Lower leg skin (tissue), 4 donors: ENCODE measurements at regions not wholly inside any gene's neighbourhood (a gene's known extent, or its start where the extent isn't known, plus 50 kb on each side); places are given as distances from the start of the nearest gene placed in this dataset.

Experiments used
- DNase-seq, 2 donors: peaks; one replicate each; pipeline ENCODE4 v3.0.0-alpha.2; 2019; ENCODE audit warnings: low spot score in 2 of 2
- H3K4me3 ChIP-seq: fragments of 200-600 bp; sonication (generic); 2 replicates; pipeline ENCODE4 v1.5.1; 2017; ENCODE audit warnings: mild to moderate bottlenecking, low read depth; ENCODE audit not compliant: poor library complexity, severe bottlenecking
- POLR2A ChIP-seq, 2 donors: fragments of 450-650 bp; IDR thresholded peaks; one replicate each; pipeline ENCODE4 v1.6.1; 2016 to 2017; ENCODE audit warnings: antibody characterized with exemption in 2 of 2, mild to moderate bottlenecking in 1 of 2, moderate library complexity in 1 of 2
- WGBS, 2 donors: methylation state at CpG; one replicate each; pipeline ENCODE4 v1.1.5; 2018; 5-methylcytosine and 5-hydroxymethylcytosine counted together
- intact Hi-C: fragments of 100-400 bp; cut with DNase I; formaldehyde crosslinking; loops from one replicate; pipeline ENCODE4 v1.15.0; 2023; ENCODE audit warnings: low total_unique reads
- TF ChIP-seq, protein P1 (sequence below), 3 donors: fragments of 450-650 bp; IDR thresholded peaks; one replicate each; pipeline ENCODE4 v1.5.1; 2016; ENCODE audit warnings: antibody characterized with exemption in 3 of 3, mild to moderate bottlenecking in 3 of 3, moderate library complexity in 2 of 3

DNA sequence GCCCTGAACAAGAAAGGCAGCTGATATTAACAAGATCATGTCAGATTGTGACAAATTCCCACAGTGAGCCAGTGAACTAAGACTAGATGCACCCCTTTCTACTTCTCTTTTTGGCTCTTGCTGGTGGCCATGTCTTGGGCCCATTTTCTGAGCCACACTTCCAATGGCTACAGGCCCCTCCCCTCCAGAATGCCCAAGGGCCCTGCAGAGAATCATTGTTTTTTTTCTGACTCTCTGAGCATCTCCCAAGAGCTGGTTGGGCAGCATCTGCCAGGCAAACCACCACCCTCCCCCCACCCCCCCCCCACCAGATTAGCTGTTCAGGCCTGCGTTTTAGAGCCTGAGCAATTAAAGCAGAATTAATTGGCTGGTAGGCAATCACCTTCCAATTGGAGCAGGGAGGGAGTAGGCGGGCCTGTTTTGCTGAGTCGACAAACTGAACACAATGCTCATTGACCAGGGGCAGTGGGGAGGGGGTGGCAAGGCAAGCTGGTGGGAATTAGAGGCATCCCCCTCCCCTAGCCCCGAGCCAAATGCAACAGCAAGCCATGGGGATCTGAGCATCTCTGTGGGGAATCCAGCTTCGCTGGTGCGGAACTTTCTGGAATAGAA lies 541.4 kb downstream of the MN1 start:
- no peak overlapping the region for H3K4me3 ChIP-seq
- intact Hi-C loops, result no loop called here
- 57 to 59% methylated on average over 6 of the region's 6 CpGs for WGBS, 2 donors
- no peak for DNase-seq
- TF ChIP-seq, protein P1, sequence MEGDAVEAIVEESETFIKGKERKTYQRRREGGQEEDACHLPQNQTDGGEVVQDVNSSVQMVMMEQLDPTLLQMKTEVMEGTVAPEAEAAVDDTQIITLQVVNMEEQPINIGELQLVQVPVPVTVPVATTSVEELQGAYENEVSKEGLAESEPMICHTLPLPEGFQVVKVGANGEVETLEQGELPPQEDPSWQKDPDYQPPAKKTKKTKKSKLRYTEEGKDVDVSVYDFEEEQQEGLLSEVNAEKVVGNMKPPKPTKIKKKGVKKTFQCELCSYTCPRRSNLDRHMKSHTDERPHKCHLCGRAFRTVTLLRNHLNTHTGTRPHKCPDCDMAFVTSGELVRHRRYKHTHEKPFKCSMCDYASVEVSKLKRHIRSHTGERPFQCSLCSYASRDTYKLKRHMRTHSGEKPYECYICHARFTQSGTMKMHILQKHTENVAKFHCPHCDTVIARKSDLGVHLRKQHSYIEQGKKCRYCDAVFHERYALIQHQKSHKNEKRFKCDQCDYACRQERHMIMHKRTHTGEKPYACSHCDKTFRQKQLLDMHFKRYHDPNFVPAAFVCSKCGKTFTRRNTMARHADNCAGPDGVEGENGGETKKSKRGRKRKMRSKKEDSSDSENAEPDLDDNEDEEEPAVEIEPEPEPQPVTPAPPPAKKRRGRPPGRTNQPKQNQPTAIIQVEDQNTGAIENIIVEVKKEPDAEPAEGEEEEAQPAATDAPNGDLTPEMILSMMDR (IDR thresholded peaks at IDR 0.05), result no peak
- TF ChIP-seq POLR2A (IDR thresholded peaks at IDR 0.05), result no peak

GRCh38 chr22:27262361-27262760 lies 539.2 kb downstream of the MN1 start:
- TF ChIP-seq, protein P1 (IDR thresholded peaks at IDR 0.05), result no peak
- no peak for TF ChIP-seq POLR2A (IDR thresholded peaks at IDR 0.05)
- intact Hi-C loops, result no loop called here
- no peak for DNase-seq
- whole genome bisulfite sequencing, 2 donors, result 75 to 78% methylated on average over 10 of the region's 10 CpGs
- H3K4me3 ChIP-seq, result no peak overlapping the region

- no peak overlapping the region for H3K4me3 ChIP-seq
- no peak for DNase-seq
- WGBS, 2 donors, result 58 to 84% methylated on average over 6 of the region's 6 CpGs
- TF ChIP-seq POLR2A (IDR thresholded peaks at IDR 0.05), result no peak
- TF ChIP-seq, protein P1 (IDR thresholded peaks at IDR 0.05), result no peak
- intact Hi-C loops, result no loop called here
Observed at GRCh38 chr22:27264184-27264583, 537.4 kb downstream of the MN1 start.

DNA sequence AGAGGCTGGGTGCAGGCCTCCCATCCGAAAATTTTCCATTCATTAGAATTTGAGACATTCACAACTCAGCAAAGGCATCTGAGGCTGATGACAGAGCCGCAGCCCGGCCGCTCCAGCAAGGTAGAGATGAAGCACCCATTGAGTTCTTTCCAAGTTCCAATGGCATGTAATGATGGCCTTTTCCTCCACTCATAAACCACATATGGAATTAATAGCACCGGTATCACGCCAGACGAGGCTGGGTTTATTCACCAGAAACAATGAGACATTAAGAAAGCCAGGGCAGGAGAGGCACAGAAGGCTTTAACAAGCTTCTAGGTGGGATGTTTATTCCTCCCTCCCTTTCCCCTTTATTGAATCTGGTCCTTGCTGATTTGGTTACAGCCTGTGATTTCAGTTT lies 534.4 kb downstream of the MN1 start:
- TF ChIP-seq POLR2A (IDR thresholded peaks at IDR 0.05), result no peak
- TF ChIP-seq, protein P1 (IDR thresholded peaks at IDR 0.05), result no peak
- WGBS, 2 donors, result 72 to 77% methylated on average over 7 of the region's 7 CpGs
- no peak for DNase-seq
- intact Hi-C loops, result no loop called here
- H3K4me3 ChIP-seq, result no peak overlapping the region

- intact Hi-C loops, result no loop called here
- DNase-seq, result no peak
- 31 to 38% methylated on average over 5 of the region's 5 CpGs for WGBS, 2 donors
- TF ChIP-seq POLR2A (IDR thresholded peaks at IDR 0.05), result no peak
- TF ChIP-seq, protein P1 (IDR thresholded peaks at IDR 0.05), result no peak
- H3K4me3 ChIP-seq, result no peak overlapping the region
Observed at GRCh38 chr22:27269751-27270543, 531.6 kb downstream of the MN1 start.
